ENCODE measurements at regions not wholly inside any gene's neighbourhood (a gene's known extent, or its start where the extent isn't known, plus 50 kb on each side); places are given as distances from the start of the nearest gene placed in this dataset.

GRCh38 chr6:125513978-125514377 lies 212.2 kb upstream of the HDDC2 start:
- H3K4me1 ChIP-seq (ENCODE audit: insufficient read depth, low read length, poor library complexity, severe bottlenecking): no peaks in the 10 kb centered on the region
- H3K79me2 ChIP-seq (ENCODE audit: insufficient read depth, low read length): no peaks in the 10 kb centered on the region
- no peaks in the 10 kb centered on the region for H4K20me1 ChIP-seq (ENCODE audit: insufficient read depth, low read length, poor library complexity, severe bottlenecking)
- no peaks in the 10 kb centered on the region for H3K36me3 ChIP-seq (ENCODE audit: insufficient read depth, low read length)
- H3K27me3 ChIP-seq (ENCODE audit: insufficient read depth, low read length, poor library complexity, severe bottlenecking): no peaks in the 10 kb centered on the region
- H3K9ac ChIP-seq (ENCODE audit: low read depth, low read length, poor library complexity, severe bottlenecking): no peak overlapping the region
- H3K4me2 ChIP-seq (ENCODE audit: low read depth, low read length, poor library complexity, severe bottlenecking): no peak overlapping the region
- no peak overlapping the region for H3K4me3 ChIP-seq (ENCODE audit: low read length, poor library complexity, severe bottlenecking)
- H3K9me2 ChIP-seq (replicated peaks; ENCODE audit: low read depth, low read length): no peaks in the 10 kb centered on the region
- TF ChIP-seq CTCF (conservative IDR thresholded peaks at IDR 0.05; ENCODE audit: low read length) (no peak), EZH2phosphoT487 (IDR thresholded peaks at IDR 0.05; ENCODE audit: borderline replicate concordance) (no peak)
- H3F3A ChIP-seq (ENCODE audit: low read depth): no peaks in the 10 kb centered on the region
- H3K9me3 ChIP-seq (ENCODE audit: insufficient read depth, low read depth, low read length): no peaks in the 10 kb centered on the region
- no peak overlapping the region for H2AFZ ChIP-seq (ENCODE audit: low read length)

- Histone ChIP-seq H3K9ac (ENCODE audit: low read depth, low read length, poor library complexity, severe bottlenecking) (no peak overlapping the region), H3K4me3 (ENCODE audit: low read length, poor library complexity, severe bottlenecking) (no peak overlapping the region), H3K27me3 (ENCODE audit: insufficient read depth, low read length, poor library complexity, severe bottlenecking) (no peaks in the 10 kb centered on the region), H3K9me2 (replicated peaks; ENCODE audit: low read depth, low read length) (no peaks in the 10 kb centered on the region), H3K79me2 (ENCODE audit: insufficient read depth, low read length) (no peaks in the 10 kb centered on the region), H3K9me3 (ENCODE audit: insufficient read depth, low read depth, low read length) (no peaks in the 10 kb centered on the region), H3K4me2 (ENCODE audit: low read depth, low read length, poor library complexity, severe bottlenecking) (no peak overlapping the region), H2AFZ (ENCODE audit: low read length) (no peak overlapping the region), H4K20me1 (ENCODE audit: insufficient read depth, low read length, poor library complexity, severe bottlenecking) (no peaks in the 10 kb centered on the region), H3K36me3 (ENCODE audit: insufficient read depth, low read length) (no peaks in the 10 kb centered on the region), H3K4me1 (ENCODE audit: insufficient read depth, low read length, poor library complexity, severe bottlenecking) (no peaks in the 10 kb centered on the region), H3F3A (ENCODE audit: low read depth) (no peaks in the 10 kb centered on the region)
- no peak for TF ChIP-seq EZH2phosphoT487 (IDR thresholded peaks at IDR 0.05; ENCODE audit: borderline replicate concordance)
- TF ChIP-seq CTCF (conservative IDR thresholded peaks at IDR 0.05; ENCODE audit: low read length): no peak
Measured at GRCh38 chr6:125516644-125517043, 214.9 kb upstream of the HDDC2 start.

GRCh38 chr6:125519367-125519766 lies 217.6 kb upstream of the HDDC2 start:
- H3K4me1 ChIP-seq (ENCODE audit: insufficient read depth, low read length, poor library complexity, severe bottlenecking): no peaks in the 10 kb centered on the region
- H3K27me3 ChIP-seq (ENCODE audit: insufficient read depth, low read length, poor library complexity, severe bottlenecking): no peaks in the 10 kb centered on the region
- H3K36me3 ChIP-seq (ENCODE audit: insufficient read depth, low read length): no peaks in the 10 kb centered on the region
- no peak overlapping the region for H3K9ac ChIP-seq (ENCODE audit: low read depth, low read length, poor library complexity, severe bottlenecking)
- no peaks in the 10 kb centered on the region for H3K9me2 ChIP-seq (replicated peaks; ENCODE audit: low read depth, low read length)
- H3K9me3 ChIP-seq (ENCODE audit: insufficient read depth, low read depth, low read length): no peaks in the 10 kb centered on the region
- H4K20me1 ChIP-seq (ENCODE audit: insufficient read depth, low read length, poor library complexity, severe bottlenecking): no peaks in the 10 kb centered on the region
- no peaks in the 10 kb centered on the region for H3F3A ChIP-seq (ENCODE audit: low read depth)
- H2AFZ ChIP-seq (ENCODE audit: low read length): no peak overlapping the region
- TF ChIP-seq EZH2phosphoT487 (IDR thresholded peaks at IDR 0.05; ENCODE audit: borderline replicate concordance): no peak
- no peak for TF ChIP-seq CTCF (conservative IDR thresholded peaks at IDR 0.05; ENCODE audit: low read length)
- no peak overlapping the region for H3K4me3 ChIP-seq (ENCODE audit: low read length, poor library complexity, severe bottlenecking)
- no peaks in the 10 kb centered on the region for H3K79me2 ChIP-seq (ENCODE audit: insufficient read depth, low read length)
- no peak overlapping the region for H3K4me2 ChIP-seq (ENCODE audit: low read depth, low read length, poor library complexity, severe bottlenecking)

All from Loucy (cell line).